ENCODE measurements at regions not wholly inside any gene's neighbourhood (a gene's known extent, or its start where the extent isn't known, plus 50 kb on each side); places are given as distances from the start of the nearest gene placed in this dataset.

DNA sequence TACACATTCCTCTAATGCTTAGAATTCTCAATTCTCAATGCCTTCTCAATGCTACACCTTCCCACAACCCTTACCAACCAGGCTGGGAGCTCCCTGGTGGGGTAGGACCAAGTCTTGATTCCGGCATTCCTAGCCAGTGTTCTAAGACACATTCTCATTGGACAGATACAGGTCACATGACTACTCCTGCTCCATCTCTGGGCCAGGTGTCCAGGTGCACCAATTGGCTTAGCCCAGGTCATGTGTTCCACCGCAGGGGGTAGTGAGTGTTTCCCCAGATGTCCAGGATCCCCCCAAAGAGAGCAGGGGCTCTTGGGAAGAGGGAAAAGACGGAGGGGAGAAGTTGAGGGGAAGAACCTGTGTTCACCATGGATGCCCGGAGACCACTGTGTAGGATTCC lies 58.7 kb upstream of the MLN start:
- DNase-seq: no peak

DNA sequence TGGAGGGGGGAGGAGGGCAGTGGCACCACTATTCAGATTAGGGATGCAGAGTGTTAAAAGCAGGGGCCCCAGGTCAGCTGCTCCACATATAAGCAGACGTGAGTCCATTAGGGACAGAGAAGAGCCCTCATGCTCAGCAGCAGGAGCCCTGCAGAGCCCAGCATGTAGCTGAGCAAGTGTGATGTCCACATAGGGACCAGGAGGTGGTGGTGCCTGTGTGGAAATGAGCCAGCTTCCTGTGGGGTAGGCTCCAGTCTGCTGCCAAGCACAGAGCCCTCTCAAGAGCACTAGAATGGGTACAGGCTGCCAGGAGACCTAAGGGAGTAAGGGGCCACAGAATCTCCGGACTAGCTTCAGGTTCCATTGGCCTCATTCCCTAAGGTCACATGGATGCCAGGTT lies 57.9 kb upstream of the MLN start:
- DNase-seq: no peak

DNA sequence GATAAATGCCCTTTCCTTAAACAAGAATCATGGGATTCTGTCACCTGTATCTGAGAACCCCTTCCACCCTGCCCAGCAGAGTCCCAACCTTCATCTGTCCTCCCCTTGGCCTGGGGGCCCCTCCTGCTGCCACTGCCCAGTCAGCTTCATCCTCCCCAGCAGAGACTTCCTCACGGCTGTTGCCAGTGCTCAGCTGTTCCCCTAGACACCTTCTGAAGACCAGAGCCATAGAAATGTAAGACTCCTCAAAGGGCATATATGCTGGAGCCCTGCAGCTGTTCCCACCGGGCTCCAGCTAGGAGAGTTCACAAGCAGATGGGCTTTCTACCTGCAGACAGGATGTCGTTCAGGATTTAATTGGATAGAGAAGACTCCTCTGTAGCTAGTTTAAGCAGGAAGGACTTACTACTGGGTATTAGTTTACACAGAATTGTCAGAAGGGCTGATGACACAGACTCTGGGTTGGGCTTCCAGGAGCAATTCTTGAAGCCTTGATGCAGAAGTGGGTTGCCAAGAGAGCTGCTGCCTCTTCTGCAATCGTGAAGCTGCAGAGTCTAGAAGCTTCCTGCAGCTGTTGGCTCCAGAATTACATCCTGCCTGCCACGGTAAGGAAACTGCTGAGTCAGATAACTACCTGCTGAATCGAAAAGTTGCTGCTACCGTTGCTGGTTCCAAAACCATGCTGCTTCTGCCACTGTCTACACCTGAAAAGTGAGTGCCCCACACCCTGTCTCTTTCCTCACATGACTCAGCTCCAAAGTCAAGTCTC lies 57.1 kb upstream of the MLN start:
- DNase-seq: peak in 1 of 2 donors; percentile 15

DNA sequence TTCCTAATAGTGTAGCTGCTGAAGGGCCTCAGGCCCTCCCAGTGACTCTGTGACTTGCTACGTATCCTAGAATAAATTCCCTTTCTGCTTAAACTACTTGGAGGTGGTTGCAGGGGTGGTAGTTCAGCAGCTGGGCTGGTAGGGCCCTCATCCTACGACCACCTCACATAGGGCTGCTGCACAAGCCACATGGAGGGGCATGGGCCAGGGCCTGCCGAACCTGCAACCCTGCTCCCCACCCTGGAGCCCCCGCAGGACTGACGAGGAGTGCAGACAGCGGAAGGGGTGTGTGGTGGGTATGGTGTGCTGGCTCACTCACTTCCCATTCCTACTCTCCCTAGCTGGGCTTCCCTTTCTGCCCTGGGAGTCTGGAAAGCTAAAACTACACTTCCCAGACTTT lies 56.2 kb upstream of the MLN start:
- DNase-seq: no peak

DNA sequence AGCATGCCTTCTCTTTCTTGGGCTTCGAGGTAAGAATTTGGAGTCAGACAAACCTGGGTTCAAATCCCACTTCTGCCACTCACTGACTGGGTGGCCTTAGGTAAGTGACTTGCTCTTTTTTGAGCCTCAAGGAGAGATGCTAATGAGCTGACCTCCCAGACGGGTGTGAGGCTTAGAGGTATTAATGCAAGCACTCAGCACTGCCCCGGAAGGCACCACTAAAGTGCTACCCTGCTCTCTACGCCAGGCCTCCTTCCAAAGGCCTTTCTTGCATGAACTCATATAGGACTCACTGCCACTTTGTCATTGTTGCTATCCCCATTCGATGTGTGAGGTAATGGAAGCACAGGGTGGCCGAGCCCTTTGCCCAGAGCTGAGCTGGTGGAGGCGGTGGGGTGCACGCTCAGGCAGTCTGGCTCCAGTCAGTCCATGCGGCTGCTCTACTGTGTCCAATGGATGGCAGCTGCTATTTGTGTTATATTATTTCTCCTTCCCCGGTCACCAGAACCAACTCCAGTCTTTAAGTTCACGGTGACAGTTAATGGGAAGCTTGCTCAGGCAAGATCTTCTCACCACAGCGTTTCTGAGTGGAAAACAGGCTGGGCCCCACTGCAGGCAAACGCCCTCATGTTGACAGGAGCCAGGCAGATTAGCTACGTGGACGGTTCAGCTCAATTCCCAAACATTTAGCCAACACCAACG lies 55.2 kb upstream of the MLN start:
- no peak for DNase-seq

DNA sequence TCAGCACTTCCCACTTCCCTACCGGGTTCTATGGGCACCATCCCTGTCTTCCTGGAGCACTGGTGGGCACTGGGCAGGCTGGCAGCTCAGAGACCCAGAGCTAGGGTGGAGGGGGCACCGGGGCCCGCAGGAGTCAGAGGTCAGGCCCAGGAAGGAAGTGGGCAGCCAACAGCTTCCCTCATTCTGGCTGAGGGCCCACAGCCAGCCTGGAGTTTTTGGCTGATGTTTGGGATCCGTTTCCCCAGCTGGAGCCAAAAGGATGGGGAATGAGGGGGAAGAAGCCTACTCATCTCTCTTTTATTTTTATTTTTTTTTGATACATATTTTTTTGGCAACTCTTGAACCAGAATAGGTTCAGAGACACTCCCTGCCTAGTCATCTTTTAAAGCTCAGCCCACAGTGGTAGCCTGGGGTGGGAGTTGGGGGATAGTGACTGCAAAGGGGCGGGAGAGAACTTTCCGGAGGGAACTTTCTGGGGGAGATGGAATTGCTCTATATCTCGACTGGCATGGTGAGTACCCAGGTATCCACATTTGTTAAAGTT lies 54.2 kb upstream of the MLN start:
- DNase-seq: no peak

DNA sequence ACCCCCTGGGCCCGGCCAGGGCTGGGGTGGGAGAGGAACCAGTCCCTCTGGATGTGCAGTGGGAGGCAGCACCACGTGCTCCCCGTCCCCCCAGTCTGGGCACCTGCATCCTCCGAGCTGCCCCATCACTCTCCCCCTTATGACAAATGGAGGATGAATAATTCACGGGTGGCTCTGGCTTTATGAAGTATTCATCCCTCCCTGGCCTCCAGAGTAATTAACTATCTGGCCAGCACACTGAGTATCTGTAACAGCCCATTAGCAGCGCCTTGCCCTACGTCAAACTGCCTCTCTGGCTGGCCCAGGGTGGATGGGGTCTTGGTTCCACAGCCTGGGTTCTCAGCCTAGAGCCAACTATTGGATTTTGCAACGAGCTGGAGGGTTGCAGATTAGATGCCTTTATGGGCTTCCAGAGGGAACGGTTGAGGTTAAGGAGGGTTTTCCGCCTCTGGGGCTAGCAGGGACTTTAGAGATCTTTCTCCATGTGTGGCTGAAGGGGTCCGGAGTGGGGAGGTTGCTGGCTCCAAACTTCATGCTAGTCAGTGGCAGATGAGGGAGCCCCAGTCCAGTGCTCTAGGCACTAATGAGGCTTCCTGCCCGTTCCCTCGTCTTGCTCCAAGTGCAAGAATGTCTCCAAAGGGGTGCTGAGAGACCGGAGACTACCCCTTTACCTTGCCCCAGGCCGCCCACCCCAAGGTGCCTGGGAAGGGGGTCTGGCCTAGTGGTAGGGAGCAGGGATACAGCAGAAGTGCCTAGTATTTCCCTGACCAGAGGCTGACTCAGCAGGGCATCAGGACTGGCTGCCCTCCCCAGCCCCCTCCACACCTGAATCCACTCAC lies 53.5 kb upstream of the MLN start:
- DNase-seq: no peak

DNA sequence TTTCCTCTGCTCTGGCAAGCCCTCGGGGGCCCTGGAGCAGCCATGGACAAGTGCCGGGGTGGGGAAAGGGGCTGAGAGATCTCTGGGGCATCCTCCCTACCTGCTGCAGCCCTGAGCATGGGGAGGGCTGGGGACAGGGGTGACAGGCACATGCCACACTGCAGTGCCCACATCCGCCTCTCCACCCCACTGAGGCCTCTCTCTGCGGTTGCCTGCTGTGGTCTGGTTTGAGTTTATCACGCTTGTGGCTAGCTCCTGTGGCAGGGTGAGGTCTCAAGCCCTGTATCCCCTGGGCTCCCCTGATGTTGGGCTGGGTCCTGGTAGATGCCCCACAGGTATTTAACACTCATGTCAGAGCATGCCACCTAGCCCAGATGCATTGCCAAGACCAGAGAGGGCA lies 52.9 kb upstream of the MLN start:
- DNase-seq: peak; percentile 38 to 56

DNA sequence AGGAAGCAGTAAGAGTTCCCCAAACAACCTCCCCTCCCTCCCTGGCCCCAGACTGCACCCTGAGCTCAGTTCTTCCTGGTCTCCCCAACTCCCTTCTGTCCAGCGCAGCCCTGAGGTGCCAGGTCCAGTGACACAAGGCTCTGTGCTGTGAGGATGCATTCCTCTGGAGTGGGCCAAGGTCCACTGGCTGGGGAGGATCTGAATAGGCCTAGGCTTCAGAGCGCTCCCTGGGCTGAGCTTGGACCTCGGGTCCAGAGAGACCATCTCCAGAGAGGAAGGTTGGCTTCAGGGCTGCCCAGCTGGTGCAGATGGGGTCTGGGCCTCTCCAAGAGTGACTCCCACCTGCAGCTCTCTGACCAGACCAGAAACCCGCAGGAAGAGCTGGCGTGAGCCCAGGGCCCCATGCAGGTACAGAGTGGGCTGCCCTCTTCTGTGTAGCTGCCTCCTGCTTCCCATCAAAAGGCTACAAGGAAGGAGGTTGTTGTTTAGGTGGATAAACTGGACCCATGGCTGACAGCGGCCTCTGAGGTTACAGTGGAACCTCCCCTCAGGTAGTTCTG lies 52.3 kb upstream of the MLN start:
- DNase-seq: no peak

DNA sequence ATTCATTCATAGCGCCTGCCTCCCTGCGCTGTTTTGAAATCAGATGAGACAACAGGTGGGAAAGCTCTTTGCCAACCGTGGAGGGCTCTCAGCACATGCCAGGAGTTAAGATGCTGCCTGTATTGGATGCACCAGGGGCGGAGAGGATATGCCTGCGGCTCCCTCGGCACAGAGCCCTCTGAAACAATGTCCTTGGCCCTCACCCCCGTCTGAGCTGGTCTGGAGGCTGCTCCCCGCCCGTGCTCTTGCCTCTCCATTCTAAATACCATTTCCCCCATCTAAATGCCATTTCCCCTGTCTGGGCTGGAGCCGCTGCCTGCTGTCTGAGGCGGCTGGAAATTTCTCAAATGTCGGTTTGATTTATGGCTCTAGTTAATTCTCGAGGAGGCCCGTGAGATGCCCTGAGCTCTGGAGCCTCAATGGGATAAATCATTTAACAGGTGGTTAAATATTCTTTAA lies 50.8 kb upstream of the MLN start:
- no peak for DNase-seq

DNA sequence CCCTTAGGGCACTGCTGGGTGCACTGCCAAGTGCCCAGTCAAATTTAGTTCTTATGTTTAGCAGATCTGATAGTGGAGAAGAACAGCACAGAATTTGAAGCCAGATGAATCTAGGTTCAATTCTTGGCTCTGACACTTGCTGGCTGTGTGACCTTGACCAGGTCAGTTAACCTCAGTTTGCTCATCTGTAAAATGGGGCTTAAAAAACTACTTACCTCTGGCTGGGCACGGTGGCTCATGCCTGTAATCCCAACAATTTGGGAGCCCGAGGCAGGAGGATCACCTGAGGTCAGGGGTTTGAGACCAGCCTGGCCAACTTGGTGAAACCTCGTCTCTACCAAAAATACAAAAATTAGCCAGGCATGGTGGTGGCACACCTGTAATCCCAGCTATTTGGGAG lies 49.9 kb upstream of the MLN start:
- no peak for DNase-seq
